NCI-H1092 treated with DMSO at 0.1 percent for 48 hours (cell line): ENCODE measurements at regions not wholly inside any gene's neighbourhood (a gene's known extent, or its start where the extent isn't known, plus 50 kb on each side); places are given as distances from the start of the nearest gene placed in this dataset.
A peak's percentile ranks its signal among the peaks of the same experiment; 100 is the strongest.

ENCODE experiments used
- DNase-seq: peaks from one replicate; lab custom pipeline; 2025; lab: John Stamatoyannopoulos, UW

DNA sequence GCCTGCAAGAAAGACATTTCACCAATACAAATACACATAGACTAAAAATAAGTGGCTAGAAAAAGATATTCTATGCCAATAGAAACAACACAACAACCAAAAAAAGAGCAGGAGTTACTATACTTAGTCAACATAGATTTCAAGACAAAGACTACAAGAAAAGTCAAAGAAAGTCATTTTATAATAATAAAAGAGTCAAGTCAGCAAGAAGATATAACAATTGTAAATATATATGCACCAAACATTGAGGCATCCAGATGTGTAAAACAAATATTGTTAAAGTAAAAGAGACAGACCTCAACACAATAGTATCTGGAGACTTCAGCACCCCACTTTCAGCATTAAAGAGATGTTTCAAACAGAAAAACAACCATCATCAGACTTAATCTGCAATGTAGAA lies 104.6 kb downstream of the AMY1C start:
- DNase-seq: no peak

DNA sequence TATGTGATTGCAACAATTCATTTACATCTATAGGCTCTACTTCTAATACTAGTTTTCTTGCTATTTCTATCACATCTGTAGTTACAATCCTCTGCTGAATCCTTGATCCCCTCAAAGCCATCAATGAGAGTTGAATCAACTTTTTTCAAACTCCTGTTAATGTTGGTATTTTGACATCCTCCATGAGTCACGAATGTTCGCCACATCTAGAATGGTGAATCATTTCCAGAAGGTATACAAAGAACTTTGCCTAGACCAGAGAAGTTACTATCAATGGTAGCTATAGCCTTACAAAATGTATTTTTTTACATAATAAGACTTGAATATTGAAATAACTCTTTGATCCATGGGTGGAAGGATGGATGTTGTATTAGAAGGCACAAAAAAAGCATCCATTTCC lies 110.0 kb downstream of the AMY1C start:
- DNase-seq: no peak

DNA sequence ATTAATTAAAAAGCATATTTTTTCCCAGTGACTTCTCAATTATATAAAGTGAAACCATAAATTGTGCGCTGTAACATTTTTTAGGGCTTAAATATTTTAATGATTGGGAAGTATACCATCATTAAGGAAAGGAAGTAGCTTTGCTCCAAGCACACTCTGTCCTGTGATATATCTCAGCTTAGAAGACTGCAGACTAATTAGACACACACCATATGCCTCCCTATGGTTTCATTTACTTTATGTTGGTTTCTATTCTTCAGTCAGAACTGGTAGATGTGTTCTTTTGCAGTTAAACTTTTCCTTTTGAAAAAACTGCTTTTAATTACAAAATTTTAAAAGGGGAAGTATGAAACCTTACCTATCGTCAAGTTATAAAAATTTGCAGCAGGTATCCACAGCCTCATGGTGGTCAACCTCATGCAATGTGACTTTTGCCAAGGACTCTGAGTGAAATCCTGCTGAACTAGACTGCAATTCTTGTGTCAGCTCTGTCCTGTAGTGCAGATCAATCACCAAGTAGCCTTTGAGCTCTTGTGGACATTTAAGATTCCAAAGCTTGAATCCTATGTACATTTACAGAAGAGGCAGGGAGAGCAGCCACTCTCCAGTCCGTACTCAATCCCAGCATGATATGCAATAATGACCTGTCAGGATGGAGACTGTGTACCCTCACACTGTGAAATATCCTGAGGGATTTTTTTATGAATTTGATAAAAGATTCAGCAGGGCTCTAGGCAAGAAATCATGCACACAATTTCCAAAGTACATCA lies 149.1 kb downstream of the AMY1C start:
- DNase-seq: no peak

DNA sequence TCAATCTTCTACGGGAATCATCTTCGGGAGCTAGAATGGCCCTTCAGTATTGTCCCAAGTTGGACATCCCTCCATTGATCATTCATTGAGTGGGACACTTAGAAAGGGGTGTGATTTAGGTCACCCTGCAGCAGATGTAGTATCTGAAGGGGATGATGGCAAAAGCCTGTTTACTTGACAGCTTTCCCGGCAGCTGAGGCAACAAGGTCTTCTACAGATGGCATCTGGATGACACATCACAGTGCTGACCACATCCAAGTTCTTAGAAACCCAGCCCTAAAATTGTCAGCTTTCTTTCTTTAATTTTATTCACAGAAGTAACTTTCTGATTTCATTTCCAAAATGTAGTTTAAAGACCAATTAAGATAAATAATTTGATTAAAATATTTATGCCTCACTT lies 150.3 kb downstream of the AMY1C start:
- DNase-seq: no peak

DNA sequence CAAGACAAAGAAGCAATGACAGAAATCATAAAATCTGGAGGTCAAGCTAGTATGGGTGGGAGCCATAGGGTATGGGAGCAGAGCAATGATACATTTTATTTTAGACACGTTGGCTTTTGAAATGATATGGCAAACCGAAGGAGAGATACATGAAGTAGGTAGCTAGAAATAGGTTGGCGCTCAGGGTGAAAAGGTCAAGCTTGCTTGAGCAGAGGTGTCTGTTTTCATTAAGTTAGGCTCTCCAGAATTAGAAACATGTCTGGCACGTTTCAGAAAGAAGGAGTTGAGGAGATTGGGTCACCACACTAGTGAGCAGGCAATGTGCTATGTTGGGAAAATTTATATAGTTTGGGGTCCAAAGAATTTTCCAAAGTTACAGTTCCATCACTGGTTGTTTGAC lies 151.4 kb downstream of the AMY1C start:
- no peak for DNase-seq

DNA sequence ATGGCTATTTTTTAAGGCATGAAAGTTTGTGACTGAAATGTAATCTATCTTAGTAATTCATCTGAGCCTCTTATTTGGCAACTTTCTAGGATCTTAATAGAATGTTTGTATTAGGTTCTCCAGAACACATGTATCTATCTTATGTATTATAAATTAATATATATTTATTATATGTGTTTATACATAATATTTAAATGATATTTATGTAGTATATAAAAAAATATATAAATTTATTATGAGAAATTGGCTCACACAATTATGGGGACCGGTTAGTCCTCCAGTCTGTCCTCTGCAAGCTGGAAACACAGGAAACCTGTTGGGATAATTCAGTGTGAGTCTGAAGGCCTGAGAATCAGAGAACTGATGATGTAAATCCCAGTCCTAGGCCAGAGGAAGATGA lies 155.7 kb downstream of the AMY1C start:
- DNase-seq: no peak

DNA sequence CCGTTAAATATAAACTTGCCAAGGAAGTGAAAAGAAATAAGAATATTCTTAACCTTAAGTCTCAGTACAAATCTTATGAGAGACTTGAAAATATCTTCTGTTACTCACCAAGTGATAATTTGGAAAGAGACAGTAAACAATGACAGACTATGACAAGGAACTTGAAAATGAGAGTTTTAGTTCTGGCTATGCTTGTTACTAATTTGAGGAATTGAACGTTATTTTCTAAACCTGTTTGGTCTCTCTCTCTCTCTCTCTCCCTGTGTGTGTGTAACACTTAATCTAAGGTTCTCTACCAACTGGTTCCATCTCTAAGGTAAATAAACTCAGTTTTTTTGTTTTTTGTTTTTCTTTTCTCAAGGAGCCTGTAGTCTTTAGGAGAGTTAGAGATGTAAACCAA lies 161.8 kb downstream of the AMY1C start:
- no peak for DNase-seq

DNA sequence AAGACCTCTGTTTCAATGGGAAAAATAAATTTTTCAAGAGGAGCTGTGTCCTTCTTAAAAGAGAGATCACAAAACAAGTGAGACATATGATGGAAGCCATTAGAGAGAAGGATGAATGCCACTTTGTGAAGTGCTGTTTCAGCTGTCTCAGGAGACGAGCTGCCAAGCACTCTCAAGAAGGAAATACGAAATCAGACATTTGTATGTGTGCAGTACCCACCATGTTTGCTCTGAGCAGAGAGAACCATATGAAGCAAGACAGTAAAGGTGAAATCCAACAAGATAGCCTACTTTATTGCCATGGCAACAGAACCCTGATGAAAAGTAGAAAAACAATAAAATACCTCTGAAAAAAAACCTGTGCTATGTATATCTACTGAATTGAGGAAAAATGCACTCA lies 168.1 kb downstream of the AMY1C start:
- peak; percentile 76 for DNase-seq

DNA sequence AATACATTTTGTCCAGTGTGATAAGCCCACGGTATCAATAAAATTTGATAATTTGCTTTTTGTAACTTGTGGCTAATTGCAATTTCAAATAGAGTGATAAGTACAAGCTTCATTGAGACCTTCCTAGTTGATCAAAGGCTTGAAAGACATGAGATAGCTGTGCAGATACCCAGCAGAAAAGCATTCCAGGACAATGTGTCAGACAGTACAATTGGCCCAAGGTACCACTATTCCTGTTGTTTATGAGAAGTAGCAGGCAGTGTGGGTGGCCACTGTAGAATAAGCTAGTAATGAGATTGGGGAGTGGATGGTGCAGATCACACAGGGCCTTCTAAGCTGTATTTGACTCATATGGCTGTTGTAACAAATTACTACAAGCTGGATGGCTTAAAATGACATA lies 182.2 kb downstream of the AMY1C start:
- no peak for DNase-seq

DNA sequence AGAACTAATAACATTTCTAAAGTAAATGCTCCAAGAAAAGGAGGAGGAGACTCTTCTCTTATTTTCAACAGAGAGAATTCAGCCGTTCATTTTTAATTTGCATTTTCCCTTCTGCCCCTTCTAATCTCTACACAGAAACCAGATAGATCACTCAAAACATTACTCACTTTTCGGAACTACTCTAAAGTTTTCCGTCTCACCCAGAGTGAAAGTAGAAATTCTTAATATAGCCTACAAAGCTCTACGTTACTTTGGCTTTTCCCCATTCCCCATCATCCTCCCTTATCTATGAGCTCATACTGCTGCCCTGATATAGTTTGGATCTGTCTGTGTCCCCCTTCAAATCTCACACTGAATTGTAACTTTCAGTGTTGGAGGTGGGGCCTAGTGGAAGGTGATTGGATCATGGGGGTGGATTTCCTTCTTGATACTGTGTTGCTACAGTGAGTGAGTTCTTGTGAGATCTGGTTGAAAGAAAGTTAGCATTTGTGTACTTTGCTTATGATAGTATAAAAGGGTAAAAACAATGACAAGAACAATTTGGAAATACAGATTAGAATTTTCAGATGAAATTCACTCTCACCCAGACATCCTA lies 188.2 kb downstream of the AMY1C start:
- DNase-seq: no peak

DNA sequence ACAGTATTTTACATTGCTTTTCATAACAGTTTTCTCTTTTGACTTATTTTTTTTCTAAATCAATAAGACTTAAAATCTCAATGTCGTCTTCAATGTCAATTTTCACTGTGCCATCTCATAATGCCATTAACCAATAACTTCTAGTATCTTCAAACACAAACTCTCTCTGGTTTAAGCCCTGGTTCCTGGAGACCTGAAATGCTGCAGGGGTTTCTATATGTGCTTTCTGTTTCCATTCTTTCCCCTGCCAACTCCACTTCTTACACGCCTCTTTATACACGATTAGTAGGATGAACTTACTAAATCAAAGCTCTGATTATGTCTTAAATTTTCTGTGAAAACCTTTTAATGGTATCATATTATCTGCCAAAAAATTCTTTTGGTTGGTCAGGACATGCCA lies 191.4 kb downstream of the AMY1C start:
- no peak for DNase-seq

DNA sequence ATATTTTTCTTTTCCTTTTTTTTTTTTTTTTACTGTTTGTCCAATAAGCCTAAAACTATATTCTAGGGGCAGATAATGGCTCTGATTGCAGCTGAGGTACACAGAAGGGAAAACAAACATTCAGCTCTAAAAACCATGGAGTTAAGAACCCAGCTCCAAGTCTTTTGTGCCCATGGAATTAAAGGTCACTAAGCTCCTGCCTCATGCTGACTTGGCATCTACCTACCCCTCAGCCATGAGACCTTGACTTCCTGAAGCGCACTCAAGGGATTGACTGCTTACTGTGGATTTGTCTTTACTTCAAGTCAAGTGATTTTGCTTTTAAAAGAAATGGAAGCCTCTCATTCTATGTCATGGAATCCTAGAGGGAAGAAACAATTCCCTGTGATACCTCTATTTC lies 192.3 kb downstream of the AMY1C start:
- no peak for DNase-seq

DNA sequence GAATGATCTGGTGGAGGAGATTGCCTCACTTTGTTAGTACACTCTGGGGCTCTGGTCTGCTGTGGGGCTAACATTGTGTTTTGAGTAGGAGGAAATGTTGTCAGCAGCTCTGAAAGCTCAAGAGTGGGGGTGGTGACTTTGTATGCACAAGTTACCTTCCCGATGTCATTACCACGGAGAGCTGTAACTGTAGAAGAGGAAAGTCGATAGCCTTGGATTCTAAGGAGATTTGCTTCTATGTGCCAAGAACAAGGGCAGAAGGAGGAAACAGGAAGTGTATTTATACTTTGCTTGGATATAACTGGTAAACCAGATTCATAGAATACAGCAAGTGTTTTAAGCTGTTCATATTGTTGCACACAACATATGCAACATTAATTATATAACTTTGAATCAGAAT lies 196.1 kb downstream of the AMY1C start:
- DNase-seq: no peak

DNA sequence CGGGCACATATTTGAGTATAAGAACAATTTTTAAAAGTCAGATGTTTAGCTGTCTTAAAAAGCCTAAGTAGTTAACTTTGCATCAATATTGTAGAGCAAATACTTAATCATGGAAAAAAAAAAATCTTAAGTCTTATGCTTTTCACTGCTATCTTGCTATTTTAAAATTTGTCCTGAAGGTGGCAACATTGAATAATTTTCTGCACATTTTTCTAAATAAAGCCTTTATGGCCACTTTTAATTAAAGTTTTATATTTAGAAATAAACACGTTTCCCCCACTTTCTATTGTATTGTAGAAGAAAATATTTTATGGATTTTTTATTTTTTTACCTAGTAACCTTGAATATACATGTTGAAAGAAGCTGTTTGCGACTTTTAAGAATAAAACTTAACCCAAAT lies 198.8 kb downstream of the AMY1C start:
- no peak for DNase-seq

DNA sequence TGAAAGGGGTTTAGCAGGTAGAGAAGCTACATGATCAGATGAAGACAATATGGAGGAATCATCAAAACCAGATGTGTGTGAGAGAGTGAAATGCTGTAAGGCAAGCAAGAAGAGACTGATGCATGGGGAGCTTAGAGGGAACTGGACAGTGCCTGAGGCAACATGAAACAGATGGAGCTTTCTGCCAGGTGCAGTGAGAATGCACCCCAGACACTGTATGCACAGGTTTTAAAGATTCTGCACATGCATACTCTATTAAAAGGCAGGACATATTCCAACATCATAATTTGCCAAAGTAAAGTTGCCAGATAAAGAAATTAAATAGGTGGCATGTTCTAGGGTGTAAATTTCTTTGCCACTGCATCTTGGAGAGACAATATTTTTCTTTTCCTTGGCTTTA lies 200.1 kb downstream of the AMY1C start:
- peak; percentile 25 for DNase-seq

DNA sequence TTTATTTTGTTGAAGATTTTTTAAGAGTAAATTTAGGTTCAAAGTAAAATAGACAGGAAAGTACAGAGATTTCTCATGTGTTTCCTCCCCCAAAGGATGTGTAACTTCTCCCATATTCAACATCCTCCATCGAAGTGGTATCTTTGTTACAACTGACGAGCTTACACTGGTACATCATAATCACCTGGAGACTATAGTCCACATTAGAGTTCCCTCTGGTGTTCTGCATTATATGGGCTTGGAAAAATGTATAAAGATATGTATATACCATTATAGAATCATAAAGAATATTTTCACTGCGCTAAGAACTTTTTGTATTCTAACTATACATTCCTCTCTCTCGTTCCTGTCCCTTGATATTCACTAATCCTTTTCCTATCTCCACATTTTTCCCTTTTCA lies 203.7 kb downstream of the AMY1C start:
- DNase-seq: no peak

DNA sequence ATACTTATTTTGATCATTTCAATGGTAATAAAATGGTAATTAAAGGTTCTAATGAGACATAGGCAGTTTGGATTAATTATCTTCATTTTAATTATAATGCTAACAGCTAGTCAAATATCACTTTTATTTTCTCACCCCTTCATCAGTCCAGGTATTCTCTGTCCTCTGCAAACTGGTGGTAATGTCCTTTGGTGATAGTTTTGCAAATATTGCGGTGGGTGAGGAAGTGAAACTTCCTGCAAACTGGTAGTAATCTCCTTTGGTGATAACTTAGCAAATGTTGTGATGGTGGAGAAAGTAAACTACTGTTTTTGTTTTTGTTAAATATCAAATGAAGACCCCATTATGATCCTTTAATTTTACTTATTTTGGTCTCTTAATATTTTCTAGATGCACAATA lies 209.0 kb downstream of the AMY1C start:
- no peak for DNase-seq

DNA sequence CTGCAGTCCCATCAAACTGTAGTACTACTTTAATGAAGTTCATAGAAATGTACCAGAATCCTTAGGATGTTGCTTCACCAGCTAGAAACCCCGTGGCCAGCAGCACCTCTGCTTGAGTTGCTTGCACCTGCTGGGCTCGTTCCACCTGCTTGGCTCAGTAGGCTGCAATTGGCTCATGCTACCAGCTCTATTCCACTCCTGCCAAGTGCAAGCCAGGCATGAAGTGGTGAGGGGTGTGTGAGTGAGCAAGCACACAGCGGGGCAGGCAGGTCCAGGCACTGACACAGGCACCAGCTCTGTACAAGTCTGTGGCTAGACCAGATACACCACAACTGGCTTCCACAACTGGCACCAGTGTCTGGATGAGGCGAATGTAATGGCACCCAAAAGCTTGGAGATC lies 209.9 kb downstream of the AMY1C start:
- no peak for DNase-seq

DNA sequence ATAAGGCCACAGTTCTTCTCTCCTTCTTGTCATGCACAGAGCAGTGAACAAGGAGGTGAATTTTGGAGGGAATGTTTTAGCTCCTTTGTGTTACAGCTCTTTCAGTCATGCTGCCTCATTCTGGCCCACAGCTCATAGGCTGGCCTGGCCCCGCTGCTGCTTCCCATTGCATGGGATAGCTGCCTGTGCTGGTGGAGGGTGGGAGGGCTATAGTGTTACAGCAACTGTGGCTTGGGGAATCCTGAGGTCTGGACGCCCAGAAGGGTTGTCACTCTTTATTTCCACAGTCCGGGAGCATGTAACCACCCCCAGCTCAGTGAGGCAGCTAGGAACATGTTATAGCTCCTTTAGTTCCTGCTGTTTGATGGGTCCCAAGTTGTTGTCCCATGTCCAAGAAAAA lies 210.3 kb downstream of the AMY1C start:
- no peak for DNase-seq

DNA sequence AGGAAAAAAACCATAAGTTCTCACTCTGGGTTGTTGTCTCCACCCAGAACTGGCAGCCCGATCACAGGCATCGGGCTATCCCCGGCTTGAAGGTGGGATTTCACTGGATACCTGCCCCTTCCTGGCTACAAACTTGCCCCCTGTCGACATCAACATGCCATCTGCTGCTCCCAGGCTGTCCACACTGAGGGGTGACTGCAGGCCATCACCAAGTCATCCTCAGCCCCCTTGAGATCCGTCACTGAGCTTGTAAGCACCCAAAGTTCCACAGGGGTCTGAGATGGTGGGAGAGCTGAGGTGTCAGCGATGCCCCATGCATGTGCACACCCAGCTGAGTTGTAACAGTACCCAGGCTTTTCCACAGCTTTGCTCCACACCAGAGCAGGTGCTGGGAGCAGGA lies 211.0 kb downstream of the AMY1C start:
- no peak for DNase-seq

DNA sequence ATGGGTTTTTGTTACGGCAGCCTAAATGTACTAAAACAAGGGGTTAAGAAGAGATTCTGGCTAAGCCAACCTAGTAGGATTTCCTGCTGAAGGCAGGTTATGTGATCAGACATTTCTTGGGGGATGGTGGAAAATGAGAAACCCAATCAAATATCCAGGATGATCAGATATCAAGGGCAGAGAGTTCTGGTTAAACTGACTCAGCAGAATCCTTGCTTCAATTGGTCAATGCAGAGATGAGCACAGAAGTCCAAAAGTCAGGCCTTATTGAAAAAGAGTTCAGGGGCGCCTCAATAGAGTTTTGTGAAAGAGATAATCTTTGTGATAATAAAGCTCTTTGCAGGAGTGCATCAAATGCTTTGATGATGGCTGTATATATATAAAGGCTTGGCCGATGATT lies 237.1 kb downstream of the AMY1C start:
- DNase-seq: no peak

DNA sequence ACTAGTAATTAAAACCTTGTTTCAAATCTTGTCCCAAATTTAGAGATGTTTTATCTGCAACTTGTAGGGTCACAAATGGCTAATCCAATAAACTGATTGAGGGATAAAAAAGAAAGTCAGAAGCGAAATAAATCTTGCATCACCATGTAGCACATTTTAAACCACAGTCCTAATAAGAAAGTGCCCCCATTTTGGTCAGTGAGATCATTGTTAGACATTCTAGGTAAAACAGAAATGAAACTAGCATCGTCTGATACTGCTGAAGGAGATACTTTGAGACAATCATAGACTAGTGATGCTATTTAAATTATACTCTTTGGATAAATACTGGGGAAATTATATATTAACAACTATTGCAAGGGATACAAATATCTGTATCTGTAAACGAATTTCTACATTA lies 247.9 kb downstream of the AMY1C start:
- DNase-seq: no peak

DNA sequence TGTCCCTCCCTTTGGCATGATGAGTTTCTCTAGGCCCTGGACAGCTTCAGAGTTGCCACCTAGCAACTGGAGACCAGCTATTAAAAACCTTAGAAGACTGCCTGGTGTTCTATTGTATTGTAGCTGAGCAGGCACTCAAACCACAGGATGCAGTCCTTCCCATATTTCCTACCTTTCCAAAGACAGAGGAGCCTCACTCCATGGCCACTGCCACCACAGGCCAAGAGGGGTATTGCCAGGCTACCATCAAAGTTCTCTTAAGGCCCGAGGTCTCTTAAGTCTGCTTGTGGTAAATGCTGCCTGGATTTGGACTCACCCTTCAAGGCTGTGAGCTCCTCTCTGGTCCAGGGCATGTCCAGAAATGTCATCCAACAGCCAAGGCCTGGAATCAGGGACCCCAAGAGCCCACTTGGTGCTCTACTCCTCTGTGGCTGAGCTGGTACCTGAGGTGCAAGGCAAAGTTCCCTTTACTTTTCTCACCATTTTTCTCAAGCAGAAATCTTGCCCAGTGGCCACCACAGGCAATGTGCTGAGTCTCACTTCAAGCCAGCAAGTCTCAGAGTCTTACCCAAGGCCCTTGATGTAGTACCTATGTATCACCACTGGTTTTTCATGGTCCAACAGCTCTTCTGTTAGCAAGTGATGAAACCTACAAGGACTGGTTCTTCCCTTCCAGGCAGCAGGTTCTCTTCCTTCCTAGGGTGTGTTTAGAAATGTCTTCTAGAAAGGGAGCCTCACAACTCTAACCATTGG lies 269.4 kb downstream of the AMY1C start:
- DNase-seq: no peak

DNA sequence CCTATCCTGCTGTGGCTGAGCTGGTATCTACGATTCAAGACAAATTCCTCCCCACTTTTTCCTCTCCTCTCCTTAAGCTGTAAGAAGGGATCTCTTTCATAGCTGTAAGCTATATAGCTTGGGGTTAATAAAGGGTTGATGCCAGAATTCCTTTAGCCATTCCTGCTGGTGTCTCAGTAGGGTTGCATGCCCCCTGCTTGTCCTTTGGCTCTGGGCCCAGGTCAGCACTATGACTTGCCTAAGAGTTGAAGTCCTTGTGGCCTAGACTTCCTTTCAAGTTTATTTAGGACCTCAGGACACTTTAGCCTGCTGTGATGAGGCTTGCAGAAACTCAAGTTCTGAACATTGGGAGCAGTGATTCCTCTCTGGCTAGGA lies 270.0 kb downstream of the AMY1C start:
- no peak for DNase-seq
